ENCODE measurements at regions not wholly inside any gene's neighbourhood (a gene's known extent, or its start where the extent isn't known, plus 50 kb on each side); places are given as distances from the start of the nearest gene placed in this dataset.

DNA sequence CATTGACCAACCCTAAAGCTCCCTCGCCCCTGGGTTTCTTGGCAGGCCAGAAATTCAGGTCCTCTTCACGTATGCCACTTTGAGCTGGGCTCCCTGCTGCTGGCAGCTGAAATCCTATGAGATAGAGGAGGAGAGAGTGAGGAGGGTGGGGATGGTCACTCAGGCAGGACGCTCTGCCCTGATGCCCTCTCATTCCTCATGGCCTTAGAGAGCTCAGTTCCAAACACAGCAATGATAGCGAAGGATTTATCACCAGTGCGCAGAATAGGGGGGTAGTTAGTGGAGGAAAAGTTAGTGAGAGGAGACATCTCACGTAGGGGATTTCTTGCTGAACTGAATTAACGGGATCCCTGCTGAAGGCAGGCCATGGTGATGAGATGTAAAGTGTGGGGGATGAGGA is 84.2 kb upstream of the PMEPA1 start:
- TF ChIP-seq, protein P1, sequence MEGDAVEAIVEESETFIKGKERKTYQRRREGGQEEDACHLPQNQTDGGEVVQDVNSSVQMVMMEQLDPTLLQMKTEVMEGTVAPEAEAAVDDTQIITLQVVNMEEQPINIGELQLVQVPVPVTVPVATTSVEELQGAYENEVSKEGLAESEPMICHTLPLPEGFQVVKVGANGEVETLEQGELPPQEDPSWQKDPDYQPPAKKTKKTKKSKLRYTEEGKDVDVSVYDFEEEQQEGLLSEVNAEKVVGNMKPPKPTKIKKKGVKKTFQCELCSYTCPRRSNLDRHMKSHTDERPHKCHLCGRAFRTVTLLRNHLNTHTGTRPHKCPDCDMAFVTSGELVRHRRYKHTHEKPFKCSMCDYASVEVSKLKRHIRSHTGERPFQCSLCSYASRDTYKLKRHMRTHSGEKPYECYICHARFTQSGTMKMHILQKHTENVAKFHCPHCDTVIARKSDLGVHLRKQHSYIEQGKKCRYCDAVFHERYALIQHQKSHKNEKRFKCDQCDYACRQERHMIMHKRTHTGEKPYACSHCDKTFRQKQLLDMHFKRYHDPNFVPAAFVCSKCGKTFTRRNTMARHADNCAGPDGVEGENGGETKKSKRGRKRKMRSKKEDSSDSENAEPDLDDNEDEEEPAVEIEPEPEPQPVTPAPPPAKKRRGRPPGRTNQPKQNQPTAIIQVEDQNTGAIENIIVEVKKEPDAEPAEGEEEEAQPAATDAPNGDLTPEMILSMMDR (IDR thresholded peaks at IDR 0.05): no peak
- Histone ChIP-seq H3K4me3 (no peak overlapping the region), H3K4me1 (no peaks in the 10 kb centered on the region), H3K9ac (ENCODE audit: low read depth in 2 of 2, low read length in 2 of 2) (no peak overlapping the region), H3K27ac (no peak overlapping the region), H3K36me3 (no peaks in the 10 kb centered on the region), H3K27me3 (no peaks in the 10 kb centered on the region), H3K9me3 (no peaks in the 10 kb centered on the region)
- DNase-seq: no peak
- intact Hi-C loops (cut with DNase I): no loop called here

- TF ChIP-seq, protein P1 (IDR thresholded peaks at IDR 0.05): no peak
- no peaks in the 10 kb centered on the region for H3K9me3 ChIP-seq
- no peak overlapping the region for H3K27ac ChIP-seq
- H3K4me3 ChIP-seq: no peak overlapping the region
- H3K36me3 ChIP-seq: no peaks in the 10 kb centered on the region
- no peak overlapping the region for H3K9ac ChIP-seq (ENCODE audit: low read depth in 2 of 2, low read length in 2 of 2)
- DNase-seq: no peak
- no peaks in the 10 kb centered on the region for H3K27me3 ChIP-seq
- no peaks in the 10 kb centered on the region for H3K4me1 ChIP-seq
- intact Hi-C loops (cut with DNase I): no loop called here
These were observed 83.6 kb upstream of the PMEPA1 start for GRCh38 chr20:57793421-57793820.

- H3K36me3 ChIP-seq: no peaks in the 10 kb centered on the region
- TF ChIP-seq, protein P1 (IDR thresholded peaks at IDR 0.05): no peak
- no peaks in the 10 kb centered on the region for H3K27me3 ChIP-seq
- H3K27ac ChIP-seq: no peak overlapping the region
- no peak overlapping the region for H3K4me3 ChIP-seq
- intact Hi-C loops (cut with DNase I): no loop called here
- H3K9me3 ChIP-seq: no peaks in the 10 kb centered on the region
- H3K4me1 ChIP-seq: no peaks in the 10 kb centered on the region
- H3K9ac ChIP-seq (ENCODE audit: low read depth in 2 of 2, low read length in 2 of 2): no peak overlapping the region
- DNase-seq: no peak
These were observed 82.7 kb upstream of the PMEPA1 start for GRCh38 chr20:57792386-57793080.

GRCh38 chr20:57791966-57792365 is 82.2 kb upstream of the PMEPA1 start:
- TF ChIP-seq, protein P1 (IDR thresholded peaks at IDR 0.05): no peak
- H3K36me3 ChIP-seq: no peaks in the 10 kb centered on the region
- intact Hi-C loops (cut with DNase I): no loop called here
- H3K4me3 ChIP-seq: no peak overlapping the region
- no peaks in the 10 kb centered on the region for H3K4me1 ChIP-seq
- H3K9me3 ChIP-seq: no peaks in the 10 kb centered on the region
- no peak for DNase-seq
- no peaks in the 10 kb centered on the region for H3K27me3 ChIP-seq
- no peak overlapping the region for H3K9ac ChIP-seq (ENCODE audit: low read depth in 2 of 2, low read length in 2 of 2)
- no peak overlapping the region for H3K27ac ChIP-seq

DNA sequence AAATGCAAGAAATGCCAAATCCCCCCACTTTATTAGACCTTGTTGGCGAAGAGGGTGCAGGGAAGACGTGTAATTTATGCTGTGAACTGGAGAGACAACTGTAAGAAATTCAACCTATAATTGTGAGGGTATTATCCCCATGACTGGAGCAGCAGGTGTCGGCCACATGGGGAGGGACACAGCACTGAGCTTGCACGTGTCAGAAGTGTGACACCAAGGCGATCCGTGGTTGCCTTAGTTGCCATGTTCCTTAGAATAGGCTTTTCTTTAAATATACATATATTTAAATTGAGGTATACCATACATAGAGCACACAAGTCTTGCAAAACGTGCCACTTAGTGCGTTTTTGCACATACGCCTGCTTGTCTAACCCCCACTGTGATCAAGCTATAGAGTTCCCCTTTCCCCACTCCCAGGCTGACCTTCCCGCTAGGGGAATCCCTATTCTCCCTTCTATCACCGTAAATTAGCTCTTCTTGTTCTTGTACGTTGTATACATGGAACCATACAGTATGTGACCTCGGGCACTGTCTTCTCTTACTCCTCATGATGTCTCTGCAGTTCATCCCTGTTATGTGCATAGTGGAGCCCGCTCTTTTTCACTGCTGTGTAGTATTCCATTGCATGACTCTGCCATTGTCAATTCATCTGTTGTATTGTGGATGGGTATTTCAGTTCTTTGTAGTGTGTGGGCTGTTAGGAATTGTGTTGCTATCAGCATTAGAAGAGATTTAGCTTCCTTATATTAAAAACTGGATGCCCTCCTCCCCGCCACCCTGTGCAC is 81.6 kb upstream of the PMEPA1 start:
- Histone ChIP-seq H3K4me3 (no peak overlapping the region), H3K27ac (no peak overlapping the region), H3K4me1 (no peaks in the 10 kb centered on the region), H3K36me3 (no peaks in the 10 kb centered on the region), H3K9me3 (no peaks in the 10 kb centered on the region), H3K9ac (ENCODE audit: low read depth in 2 of 2, low read length in 2 of 2) (no peak overlapping the region), H3K27me3 (no peaks in the 10 kb centered on the region)
- no peak for DNase-seq
- intact Hi-C loops (cut with DNase I): no loop called here
- TF ChIP-seq, protein P1 (IDR thresholded peaks at IDR 0.05): no peak
